ENCODE measurements at regions not wholly inside any gene's neighbourhood (a gene's known extent, or its start where the extent isn't known, plus 50 kb on each side); places are given as distances from the start of the nearest gene placed in this dataset.
A peak's percentile ranks its signal among the peaks of the same experiment; 100 is the strongest.

- no peak for TF ChIP-seq CTCF (conservative IDR thresholded peaks at IDR 0.05; ENCODE audit: low read depth, low read length)
- no peak for DNase-seq (ENCODE audit: low read depth)
- no peak overlapping the region for H3K4me3 ChIP-seq (ENCODE audit: low read depth, low read length)
Observed at GRCh38 chr6:56758120-56758519, 115.4 kb upstream of the DST start.

GRCh38 chr6:56757588-56757984 is 114.9 kb upstream of the DST start:
- DNase-seq (ENCODE audit: low read depth), result no peak
- TF ChIP-seq CTCF (conservative IDR thresholded peaks at IDR 0.05; ENCODE audit: low read depth, low read length), result peak; percentile 76
- no peak overlapping the region for H3K4me3 ChIP-seq (ENCODE audit: low read depth, low read length)

GRCh38 chr6:56756791-56757587 is 114.3 kb upstream of the DST start:
- H3K4me3 ChIP-seq (ENCODE audit: low read depth, low read length), result no peak overlapping the region
- TF ChIP-seq CTCF (conservative IDR thresholded peaks at IDR 0.05; ENCODE audit: low read depth, low read length), result no peak
- no peak for DNase-seq (ENCODE audit: low read depth)

GRCh38 chr6:56756219-56756789 is 113.6 kb upstream of the DST start:
- no peak for DNase-seq (ENCODE audit: low read depth)
- H3K4me3 ChIP-seq (ENCODE audit: low read depth, low read length), result no peak overlapping the region
- TF ChIP-seq CTCF (conservative IDR thresholded peaks at IDR 0.05; ENCODE audit: low read depth, low read length), result no peak

- TF ChIP-seq CTCF (conservative IDR thresholded peaks at IDR 0.05; ENCODE audit: low read depth, low read length), result no peak
- H3K4me3 ChIP-seq (ENCODE audit: low read depth, low read length), result no peak overlapping the region
- DNase-seq (ENCODE audit: low read depth), result no peak
Observed at GRCh38 chr6:56755040-56755439, 112.4 kb upstream of the DST start.

- DNase-seq (ENCODE audit: low read depth), result no peak
- no peak for TF ChIP-seq CTCF (conservative IDR thresholded peaks at IDR 0.05; ENCODE audit: low read depth, low read length)
- no peak overlapping the region for H3K4me3 ChIP-seq (ENCODE audit: low read depth, low read length)
Observed at GRCh38 chr6:56753811-56754210, 111.1 kb upstream of the DST start.

GRCh38 chr6:56752534-56752933 is 109.8 kb upstream of the DST start:
- H3K4me3 ChIP-seq (ENCODE audit: low read depth, low read length), result no peak overlapping the region
- DNase-seq (ENCODE audit: low read depth), result no peak
- TF ChIP-seq CTCF (conservative IDR thresholded peaks at IDR 0.05; ENCODE audit: low read depth, low read length), result no peak

Data from epithelial cell of proximal tubule (primary cell).